Astrocyte (in vitro differentiated cells and primary cell): ENCODE measurements at regions not wholly inside any gene's neighbourhood (a gene's known extent, or its start where the extent isn't known, plus 50 kb on each side); places are given as distances from the start of the nearest gene placed in this dataset.
"Not testable (repeated sequence)": the region's sequence is repeated elsewhere in the genome, so short reads cannot be mapped to it uniquely, and the experiment has no call there.

ENCODE experiments used
- DNase-seq: peaks from one replicate; pipeline ENCODE4 v3.0.0-alpha.2; 2010; ENCODE audit warnings: low read depth
- FAIRE-seq: peaks from 2 replicates; lab custom pipeline; 2011; peaks lifted over from hg19 to GRCh38; lab: Jason Lieb, UNC
- H2AFZ ChIP-seq: 2 replicates; pipeline ENCODE4 v1.6.0; 2012; ENCODE audit warnings: low read depth, low read length, inconsistent platforms
- H3K27ac ChIP-seq: 2 replicates; pipeline ENCODE4 v1.5.1; 2011; ENCODE audit warnings: low read depth, low read length, inconsistent platforms
- H3K27me3 ChIP-seq: 2 replicates; pipeline ENCODE4 v1.6.0; 2011; ENCODE audit warnings: low read length, inconsistent platforms; ENCODE audit not compliant: insufficient read depth
- H3K36me3 ChIP-seq: 2 replicates; pipeline ENCODE4 v1.5.1; 2011; ENCODE audit warnings: low read length, inconsistent platforms; ENCODE audit not compliant: insufficient read depth
- H3K4me1 ChIP-seq: 2 replicates; pipeline ENCODE4 v1.5.1; 2011; ENCODE audit warnings: low read length, inconsistent platforms; ENCODE audit not compliant: insufficient read depth
- H3K4me2 ChIP-seq: 2 replicates; pipeline ENCODE4 v1.6.0; 2012; ENCODE audit warnings: low read length, inconsistent platforms
- H3K4me3 ChIP-seq: 2 replicates; pipeline ENCODE4 v1.5.1; 2011; ENCODE audit warnings: low read depth, mild to moderate bottlenecking, low read length, inconsistent platforms; ENCODE audit not compliant: insufficient read depth
- H3K79me2 ChIP-seq: 2 replicates; pipeline ENCODE4 v1.6.0; 2012; ENCODE audit warnings: mild to moderate bottlenecking, low read length, inconsistent platforms; ENCODE audit not compliant: insufficient read depth
- H3K9ac ChIP-seq: 2 replicates; pipeline ENCODE4 v1.6.0; 2012; ENCODE audit warnings: mild to moderate bottlenecking, low read length, inconsistent platforms
- H3K9me3 ChIP-seq: 2 replicates; pipeline ENCODE4 v1.5.1; 2012; ENCODE audit warnings: low read depth, mild to moderate bottlenecking, low read length, inconsistent platforms; ENCODE audit not compliant: insufficient read depth
- H4K20me1 ChIP-seq: 2 replicates; pipeline ENCODE4 v1.6.0; 2012; ENCODE audit warnings: low read length, inconsistent platforms; ENCODE audit not compliant: insufficient read depth
- H3K27ac Mint-ChIP-seq: one replicate; pipeline ENCODE4 v1.8.0; 2021; ENCODE audit warnings: mild to moderate bottlenecking, mixed read lengths; ENCODE audit not compliant: unreplicated experiment
- H3K27me3 Mint-ChIP-seq: one replicate; pipeline ENCODE4 v1.8.0; 2021; ENCODE audit warnings: low read depth, mixed read lengths; ENCODE audit not compliant: unreplicated experiment
- H3K36me3 Mint-ChIP-seq: one replicate; pipeline ENCODE4 v1.8.0; 2021; ENCODE audit warnings: low read depth, mixed read lengths; ENCODE audit not compliant: unreplicated experiment
- H3K4me1 Mint-ChIP-seq: one replicate; pipeline ENCODE4 v1.8.0; 2021; ENCODE audit warnings: low read depth, mixed read lengths; ENCODE audit not compliant: unreplicated experiment
- H3K4me3 Mint-ChIP-seq: one replicate; pipeline ENCODE4 v1.8.0; 2021; ENCODE audit warnings: mild to moderate bottlenecking, moderate library complexity, mixed read lengths; ENCODE audit not compliant: unreplicated experiment
- H3K9me3 Mint-ChIP-seq: one replicate; pipeline ENCODE4 v1.8.0; 2021; ENCODE audit warnings: mild to moderate bottlenecking, mixed read lengths; ENCODE audit not compliant: unreplicated experiment
- CTCF ChIP-seq: IDR thresholded peaks from 2 replicates; pipeline ENCODE4 v1.5.1; 2011; ENCODE audit warnings: low read depth, mild to moderate bottlenecking, inconsistent platforms, low read length, moderate library complexity; ENCODE audit not compliant: insufficient read depth
- EZH2 ChIP-seq: IDR thresholded peaks from 2 replicates; pipeline ENCODE4 v1.6.1; 2012; ENCODE audit warnings: mild to moderate bottlenecking, low read length, inconsistent platforms; ENCODE audit not compliant: insufficient read depth

GRCh38 chr4:149187726-149188125 lies 627.9 kb downstream of the IQCM start:
- Histone ChIP-seq H3K4me2 (no peak overlapping the region), H4K20me1 (no peaks in the 10 kb centered on the region), H2AFZ (no peak overlapping the region), H3K9me3 (no peaks in the 10 kb centered on the region), H3K27ac (no peak overlapping the region), H3K9ac (no peak overlapping the region), H3K4me3 (no peak overlapping the region), H3K27me3 (no peaks in the 10 kb centered on the region), H3K4me1 (peaks cover 4% of the 10 kb centered on the region), H3K36me3 (no peaks in the 10 kb centered on the region), H3K79me2 (no peaks in the 10 kb centered on the region)
- no peaks in the 10 kb centered on the region for H3K27me3 Mint-ChIP-seq
- FAIRE-seq (no peak), DNase-seq (no peak)
- H3K9me3 Mint-ChIP-seq = no peaks in the 10 kb centered on the region
- no peak for TF ChIP-seq EZH2
- H3K4me3 Mint-ChIP-seq = no peak overlapping the region
- peaks cover 3% of the 10 kb centered on the region for H3K4me1 Mint-ChIP-seq
- H3K27ac Mint-ChIP-seq = no peak overlapping the region
- no peaks in the 10 kb centered on the region for H3K36me3 Mint-ChIP-seq

GRCh38 chr4:149183638-149184037 lies 632.0 kb downstream of the IQCM start:
- Mint-ChIP-seq H3K27me3 (no peaks in the 10 kb centered on the region), H3K36me3 (no peaks in the 10 kb centered on the region), H3K4me3 (no peak overlapping the region), H3K4me1 (peaks cover 3% of the 10 kb centered on the region), H3K9me3 (peaks cover 6% of the 10 kb centered on the region), H3K27ac (no peak overlapping the region)
- Histone ChIP-seq H3K9me3 (no peaks in the 10 kb centered on the region), H3K4me1 (peaks cover 4% of the 10 kb centered on the region), H3K4me2 (no peak overlapping the region), H3K4me3 (no peak overlapping the region), H3K9ac (no peak overlapping the region), H3K79me2 (no peaks in the 10 kb centered on the region), H2AFZ (no peak overlapping the region), H3K36me3 (no peaks in the 10 kb centered on the region), H3K27me3 (no peaks in the 10 kb centered on the region), H3K27ac (no peak overlapping the region), H4K20me1 (no peaks in the 10 kb centered on the region)
- no peak for FAIRE-seq
- TF ChIP-seq EZH2 = no peak
- TF ChIP-seq CTCF = no peak
- DNase-seq = no peak

GRCh38 chr4:149181459-149181858 lies 634.2 kb downstream of the IQCM start:
- H3K9me3 Mint-ChIP-seq, H3K4me1 Mint-ChIP-seq, H3K79me2 ChIP-seq, H3K27me3 ChIP-seq, H3K36me3 Mint-ChIP-seq, H3K27ac ChIP-seq, FAIRE-seq, DNase-seq, H3K9ac ChIP-seq, H3K4me1 ChIP-seq, H3K4me3 Mint-ChIP-seq, H3K9me3 ChIP-seq, H3K4me3 ChIP-seq, H2AFZ ChIP-seq, H3K27ac Mint-ChIP-seq, H3K27me3 Mint-ChIP-seq, H3K36me3 ChIP-seq, H3K4me2 ChIP-seq, H4K20me1 ChIP-seq: not testable (repeated sequence)

DNA sequence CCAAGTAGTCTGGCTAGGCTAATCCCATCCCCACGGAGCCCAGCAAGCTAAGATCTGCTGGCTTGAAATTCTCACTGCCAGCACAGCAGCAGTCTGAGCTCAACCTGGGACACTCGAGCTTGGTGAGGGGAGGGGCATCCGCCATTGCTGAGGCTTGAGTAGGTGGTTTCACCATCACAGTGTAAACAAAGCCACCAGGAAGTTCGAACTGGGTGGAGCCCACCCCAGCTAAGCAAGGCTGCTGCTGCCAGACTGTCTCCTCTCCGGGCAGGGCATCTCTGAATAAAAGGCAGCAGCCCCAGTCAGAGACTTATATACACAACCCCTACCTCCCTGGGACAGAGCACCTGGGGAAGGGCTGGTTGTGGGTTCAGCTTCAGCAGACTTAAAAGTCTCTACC lies 639.6 kb downstream of the IQCM start:
- H3K79me2 ChIP-seq = no peaks in the 10 kb centered on the region
- no peak overlapping the region for H3K4me3 Mint-ChIP-seq
- no peak overlapping the region for H3K27ac ChIP-seq
- no peak overlapping the region for H3K4me3 ChIP-seq
- no peaks in the 10 kb centered on the region for H3K27me3 ChIP-seq
- H3K4me1 Mint-ChIP-seq = peaks cover 6% of the 10 kb centered on the region
- H3K36me3 ChIP-seq = no peaks in the 10 kb centered on the region
- no peak for FAIRE-seq
- H4K20me1 ChIP-seq = no peaks in the 10 kb centered on the region
- TF ChIP-seq CTCF = no peak
- no peak for TF ChIP-seq EZH2
- H2AFZ ChIP-seq = peak overlapping the region; percentile 47
- H3K4me2 ChIP-seq = no peak overlapping the region
- no peaks in the 10 kb centered on the region for H3K9me3 ChIP-seq
- no peak for DNase-seq
- H3K4me1 ChIP-seq = no peaks in the 10 kb centered on the region
- H3K9me3 Mint-ChIP-seq = peaks cover 9% of the 10 kb centered on the region
- no peaks in the 10 kb centered on the region for H3K36me3 Mint-ChIP-seq
- H3K27me3 Mint-ChIP-seq = no peaks in the 10 kb centered on the region
- H3K9ac ChIP-seq = no peak overlapping the region
- no peak overlapping the region for H3K27ac Mint-ChIP-seq
